ENCODE measurements at regions not wholly inside any gene's neighbourhood (a gene's known extent, or its start where the extent isn't known, plus 50 kb on each side); places are given as distances from the start of the nearest gene placed in this dataset.
A peak's percentile ranks its signal among the peaks of the same experiment; 100 is the strongest.

GRCh38 chr4:186981161-186981560, 257.5 kb upstream of the FAT1 start:
- FAIRE-seq: no peak
- no peaks in the 10 kb centered on the region for H3K27me3 ChIP-seq (ENCODE audit: control insufficient read depth, insufficient read depth, low read length)
- no peaks in the 10 kb centered on the region for H3K36me3 ChIP-seq (ENCODE audit: control insufficient read depth in 2 of 3, insufficient read depth in 3 of 3, low read length in 3 of 3)
- no peak overlapping the region for H3K4me3 ChIP-seq (ENCODE audit: low read length in 3 of 3)
- TF ChIP-seq, protein P1, sequence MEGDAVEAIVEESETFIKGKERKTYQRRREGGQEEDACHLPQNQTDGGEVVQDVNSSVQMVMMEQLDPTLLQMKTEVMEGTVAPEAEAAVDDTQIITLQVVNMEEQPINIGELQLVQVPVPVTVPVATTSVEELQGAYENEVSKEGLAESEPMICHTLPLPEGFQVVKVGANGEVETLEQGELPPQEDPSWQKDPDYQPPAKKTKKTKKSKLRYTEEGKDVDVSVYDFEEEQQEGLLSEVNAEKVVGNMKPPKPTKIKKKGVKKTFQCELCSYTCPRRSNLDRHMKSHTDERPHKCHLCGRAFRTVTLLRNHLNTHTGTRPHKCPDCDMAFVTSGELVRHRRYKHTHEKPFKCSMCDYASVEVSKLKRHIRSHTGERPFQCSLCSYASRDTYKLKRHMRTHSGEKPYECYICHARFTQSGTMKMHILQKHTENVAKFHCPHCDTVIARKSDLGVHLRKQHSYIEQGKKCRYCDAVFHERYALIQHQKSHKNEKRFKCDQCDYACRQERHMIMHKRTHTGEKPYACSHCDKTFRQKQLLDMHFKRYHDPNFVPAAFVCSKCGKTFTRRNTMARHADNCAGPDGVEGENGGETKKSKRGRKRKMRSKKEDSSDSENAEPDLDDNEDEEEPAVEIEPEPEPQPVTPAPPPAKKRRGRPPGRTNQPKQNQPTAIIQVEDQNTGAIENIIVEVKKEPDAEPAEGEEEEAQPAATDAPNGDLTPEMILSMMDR (IDR thresholded peaks at IDR 0.05; ENCODE audit: borderline replicate concordance, extremely low read depth, insufficient read depth): no peak
- no peak overlapping the region for H3K27ac ChIP-seq (ENCODE audit: low read depth in 2 of 2, low read length in 2 of 2)
- intact Hi-C loops (cut with DNase I): no loop called here
- no peak overlapping the region for H3K9ac ChIP-seq (ENCODE audit: low read length in 3 of 3)
- peak in 2 of 5 donors; percentile 17 to 41 for DNase-seq
- no peaks in the 10 kb centered on the region for H3K4me1 ChIP-seq (ENCODE audit: control insufficient read depth in 2 of 3, insufficient read depth in 2 of 3, low read depth in 1 of 3, low read length in 3 of 3)
- no peaks in the 10 kb centered on the region for H3K9me3 ChIP-seq (ENCODE audit: control insufficient read depth in 2 of 3, insufficient read depth in 1 of 3, low read length in 3 of 3)

- no peak overlapping the region for H3K9ac ChIP-seq (ENCODE audit: low read length in 3 of 3)
- TF ChIP-seq, protein P1 (IDR thresholded peaks at IDR 0.05; ENCODE audit: borderline replicate concordance, extremely low read depth, insufficient read depth): no peak
- no peaks in the 10 kb centered on the region for H3K4me1 ChIP-seq (ENCODE audit: control insufficient read depth in 2 of 3, insufficient read depth in 2 of 3, low read depth in 1 of 3, low read length in 3 of 3)
- intact Hi-C loops (cut with DNase I): no loop called here
- DNase-seq: no peak
- no peaks in the 10 kb centered on the region for H3K36me3 ChIP-seq (ENCODE audit: control insufficient read depth in 2 of 3, insufficient read depth in 3 of 3, low read length in 3 of 3)
- FAIRE-seq: no peak
- H3K9me3 ChIP-seq (ENCODE audit: control insufficient read depth in 2 of 3, insufficient read depth in 1 of 3, low read length in 3 of 3): no peaks in the 10 kb centered on the region
- H3K27me3 ChIP-seq (ENCODE audit: control insufficient read depth, insufficient read depth, low read length): no peaks in the 10 kb centered on the region
- no peak overlapping the region for H3K27ac ChIP-seq (ENCODE audit: low read depth in 2 of 2, low read length in 2 of 2)
- no peak overlapping the region for H3K4me3 ChIP-seq (ENCODE audit: low read length in 3 of 3)
These were observed 258.5 kb upstream of the FAT1 start for GRCh38 chr4:186982160-186982559.

GRCh38 chr4:186984105-186984644, 260.5 kb upstream of the FAT1 start:
- FAIRE-seq (no peak), DNase-seq (no peak)
- Histone ChIP-seq H3K4me1 (ENCODE audit: control insufficient read depth in 2 of 3, insufficient read depth in 2 of 3, low read depth in 1 of 3, low read length in 3 of 3) (no peaks in the 10 kb centered on the region), H3K36me3 (ENCODE audit: control insufficient read depth in 2 of 3, insufficient read depth in 3 of 3, low read length in 3 of 3) (no peaks in the 10 kb centered on the region), H3K9ac (ENCODE audit: low read length in 3 of 3) (no peak overlapping the region), H3K4me3 (ENCODE audit: low read length in 3 of 3) (no peak overlapping the region), H3K9me3 (ENCODE audit: control insufficient read depth in 2 of 3, insufficient read depth in 1 of 3, low read length in 3 of 3) (no peaks in the 10 kb centered on the region), H3K27me3 (ENCODE audit: control insufficient read depth, insufficient read depth, low read length) (no peaks in the 10 kb centered on the region), H3K27ac (ENCODE audit: low read depth in 2 of 2, low read length in 2 of 2) (no peak overlapping the region)
- TF ChIP-seq, protein P1 (IDR thresholded peaks at IDR 0.05; ENCODE audit: borderline replicate concordance, extremely low read depth, insufficient read depth): no peak
- intact Hi-C loops (cut with DNase I): no loop called here

DNA sequence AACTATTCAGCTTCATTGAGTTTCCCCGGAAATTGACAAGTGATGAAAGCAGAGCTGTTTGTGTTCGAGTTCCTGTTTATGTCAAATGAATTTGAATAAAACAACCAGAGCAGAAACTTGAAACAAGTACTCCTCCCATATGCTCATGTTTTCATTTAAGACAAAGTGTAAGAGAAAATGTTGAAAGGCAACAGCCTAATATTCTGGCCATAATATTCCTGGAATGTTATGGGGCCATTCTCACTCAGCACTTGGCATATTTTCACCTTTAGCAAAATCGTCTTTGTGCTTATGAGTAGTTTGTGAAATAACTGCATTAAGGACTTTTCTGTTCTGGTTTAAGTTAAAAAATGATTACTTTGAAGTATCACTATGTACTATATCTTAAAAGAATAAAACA, 276.0 kb upstream of the FAT1 start:
- Histone ChIP-seq H3K27ac (ENCODE audit: low read depth in 2 of 2, low read length in 2 of 2) (no peak overlapping the region), H3K4me1 (ENCODE audit: control insufficient read depth in 2 of 3, insufficient read depth in 2 of 3, low read depth in 1 of 3, low read length in 3 of 3) (no peaks in the 10 kb centered on the region), H3K36me3 (ENCODE audit: control insufficient read depth in 2 of 3, insufficient read depth in 3 of 3, low read length in 3 of 3) (no peaks in the 10 kb centered on the region), H3K4me3 (ENCODE audit: low read length in 3 of 3) (no peak overlapping the region), H3K9me3 (ENCODE audit: control insufficient read depth in 2 of 3, insufficient read depth in 1 of 3, low read length in 3 of 3) (no peaks in the 10 kb centered on the region), H3K27me3 (ENCODE audit: control insufficient read depth, insufficient read depth, low read length) (no peaks in the 10 kb centered on the region), H3K9ac (ENCODE audit: low read length in 3 of 3) (no peak overlapping the region)
- TF ChIP-seq, protein P1 (IDR thresholded peaks at IDR 0.05; ENCODE audit: borderline replicate concordance, extremely low read depth, insufficient read depth): no peak
- intact Hi-C loops (cut with DNase I): no loop called here
- DNase-seq (no peak), FAIRE-seq (no peak)

Data from kidney (tissue), 13 donors.